ENCODE measurements at regions not wholly inside any gene's neighbourhood (a gene's known extent, or its start where the extent isn't known, plus 50 kb on each side); places are given as distances from the start of the nearest gene placed in this dataset.

DNA sequence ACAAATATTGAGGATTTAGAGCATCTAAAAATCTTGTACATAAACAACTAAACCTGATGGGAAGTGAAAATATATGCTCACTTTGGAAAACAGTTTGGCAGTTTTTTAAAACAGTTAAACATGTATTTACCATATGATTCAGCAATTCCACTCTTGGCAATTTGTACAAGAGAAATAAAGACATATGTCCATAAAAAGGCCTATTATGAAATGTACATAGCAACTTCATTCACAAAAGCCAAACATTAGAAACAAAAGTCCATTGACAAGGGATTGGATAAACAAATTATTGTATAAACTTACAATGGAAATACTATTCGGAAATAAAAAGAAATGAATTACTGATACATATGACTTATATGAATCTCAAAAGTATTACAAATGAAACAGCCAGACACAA, 196.2 kb upstream of the SLC24A2 start:
- TF ChIP-seq, protein P1, sequence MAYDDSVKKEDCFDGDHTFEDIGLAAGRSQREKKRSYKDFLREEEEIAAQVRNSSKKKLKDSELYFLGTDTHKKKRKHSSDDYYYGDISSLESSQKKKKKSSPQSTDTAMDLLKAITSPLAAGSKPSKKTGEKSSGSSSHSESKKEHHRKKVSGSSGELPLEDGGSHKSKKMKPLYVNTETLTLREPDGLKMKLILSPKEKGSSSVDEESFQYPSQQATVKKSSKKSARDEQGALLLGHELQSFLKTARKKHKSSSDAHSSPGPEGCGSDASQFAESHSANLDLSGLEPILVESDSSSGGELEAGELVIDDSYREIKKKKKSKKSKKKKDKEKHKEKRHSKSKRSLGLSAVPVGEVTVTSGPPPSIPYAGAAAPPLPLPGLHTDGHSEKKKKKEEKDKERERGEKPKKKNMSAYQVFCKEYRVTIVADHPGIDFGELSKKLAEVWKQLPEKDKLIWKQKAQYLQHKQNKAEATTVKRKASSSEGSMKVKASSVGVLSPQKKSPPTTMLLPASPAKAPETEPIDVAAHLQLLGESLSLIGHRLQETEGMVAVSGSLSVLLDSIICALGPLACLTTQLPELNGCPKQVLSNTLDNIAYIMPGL (CRISPR knock-in tag; IDR thresholded peaks at IDR 0.05): no peak
- TF ChIP-seq, protein P2, sequence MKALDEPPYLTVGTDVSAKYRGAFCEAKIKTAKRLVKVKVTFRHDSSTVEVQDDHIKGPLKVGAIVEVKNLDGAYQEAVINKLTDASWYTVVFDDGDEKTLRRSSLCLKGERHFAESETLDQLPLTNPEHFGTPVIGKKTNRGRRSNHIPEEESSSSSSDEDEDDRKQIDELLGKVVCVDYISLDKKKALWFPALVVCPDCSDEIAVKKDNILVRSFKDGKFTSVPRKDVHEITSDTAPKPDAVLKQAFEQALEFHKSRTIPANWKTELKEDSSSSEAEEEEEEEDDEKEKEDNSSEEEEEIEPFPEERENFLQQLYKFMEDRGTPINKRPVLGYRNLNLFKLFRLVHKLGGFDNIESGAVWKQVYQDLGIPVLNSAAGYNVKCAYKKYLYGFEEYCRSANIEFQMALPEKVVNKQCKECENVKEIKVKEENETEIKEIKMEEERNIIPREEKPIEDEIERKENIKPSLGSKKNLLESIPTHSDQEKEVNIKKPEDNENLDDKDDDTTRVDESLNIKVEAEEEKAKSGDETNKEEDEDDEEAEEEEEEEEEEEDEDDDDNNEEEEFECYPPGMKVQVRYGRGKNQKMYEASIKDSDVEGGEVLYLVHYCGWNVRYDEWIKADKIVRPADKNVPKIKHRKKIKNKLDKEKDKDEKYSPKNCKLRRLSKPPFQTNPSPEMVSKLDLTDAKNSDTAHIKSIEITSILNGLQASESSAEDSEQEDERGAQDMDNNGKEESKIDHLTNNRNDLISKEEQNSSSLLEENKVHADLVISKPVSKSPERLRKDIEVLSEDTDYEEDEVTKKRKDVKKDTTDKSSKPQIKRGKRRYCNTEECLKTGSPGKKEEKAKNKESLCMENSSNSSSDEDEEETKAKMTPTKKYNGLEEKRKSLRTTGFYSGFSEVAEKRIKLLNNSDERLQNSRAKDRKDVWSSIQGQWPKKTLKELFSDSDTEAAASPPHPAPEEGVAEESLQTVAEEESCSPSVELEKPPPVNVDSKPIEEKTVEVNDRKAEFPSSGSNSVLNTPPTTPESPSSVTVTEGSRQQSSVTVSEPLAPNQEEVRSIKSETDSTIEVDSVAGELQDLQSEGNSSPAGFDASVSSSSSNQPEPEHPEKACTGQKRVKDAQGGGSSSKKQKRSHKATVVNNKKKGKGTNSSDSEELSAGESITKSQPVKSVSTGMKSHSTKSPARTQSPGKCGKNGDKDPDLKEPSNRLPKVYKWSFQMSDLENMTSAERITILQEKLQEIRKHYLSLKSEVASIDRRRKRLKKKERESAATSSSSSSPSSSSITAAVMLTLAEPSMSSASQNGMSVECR (CRISPR knock-in tag; IDR thresholded peaks at IDR 0.05; ENCODE audit: borderline replicate concordance): no peak
- TF ChIP-seq OVOL2 (CRISPR knock-in tag; IDR thresholded peaks at IDR 0.05; ENCODE audit: borderline replicate concordance) (no peak), ZBTB21 (CRISPR knock-in tag; IDR thresholded peaks at IDR 0.05; ENCODE audit: borderline replicate concordance) (no peak), CREB1 (CRISPR knock-in tag; IDR thresholded peaks at IDR 0.05) (no peak), ZNF396 (CRISPR knock-in tag; IDR thresholded peaks at IDR 0.05; ENCODE audit: borderline replicate concordance) (no peak), TEAD4 (CRISPR knock-in tag; IDR thresholded peaks at IDR 0.05) (no peak), TP53 (CRISPR knock-in tag; IDR thresholded peaks at IDR 0.05) (no peak), JUN (CRISPR knock-in tag; IDR thresholded peaks at IDR 0.05) (no peak), RELA (CRISPR knock-in tag; IDR thresholded peaks at IDR 0.05; ENCODE audit: borderline replicate concordance) (no peak)
- TF ChIP-seq, protein P3, sequence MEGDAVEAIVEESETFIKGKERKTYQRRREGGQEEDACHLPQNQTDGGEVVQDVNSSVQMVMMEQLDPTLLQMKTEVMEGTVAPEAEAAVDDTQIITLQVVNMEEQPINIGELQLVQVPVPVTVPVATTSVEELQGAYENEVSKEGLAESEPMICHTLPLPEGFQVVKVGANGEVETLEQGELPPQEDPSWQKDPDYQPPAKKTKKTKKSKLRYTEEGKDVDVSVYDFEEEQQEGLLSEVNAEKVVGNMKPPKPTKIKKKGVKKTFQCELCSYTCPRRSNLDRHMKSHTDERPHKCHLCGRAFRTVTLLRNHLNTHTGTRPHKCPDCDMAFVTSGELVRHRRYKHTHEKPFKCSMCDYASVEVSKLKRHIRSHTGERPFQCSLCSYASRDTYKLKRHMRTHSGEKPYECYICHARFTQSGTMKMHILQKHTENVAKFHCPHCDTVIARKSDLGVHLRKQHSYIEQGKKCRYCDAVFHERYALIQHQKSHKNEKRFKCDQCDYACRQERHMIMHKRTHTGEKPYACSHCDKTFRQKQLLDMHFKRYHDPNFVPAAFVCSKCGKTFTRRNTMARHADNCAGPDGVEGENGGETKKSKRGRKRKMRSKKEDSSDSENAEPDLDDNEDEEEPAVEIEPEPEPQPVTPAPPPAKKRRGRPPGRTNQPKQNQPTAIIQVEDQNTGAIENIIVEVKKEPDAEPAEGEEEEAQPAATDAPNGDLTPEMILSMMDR (IDR thresholded peaks at IDR 0.05): no peak
- TF ChIP-seq, protein P4, sequence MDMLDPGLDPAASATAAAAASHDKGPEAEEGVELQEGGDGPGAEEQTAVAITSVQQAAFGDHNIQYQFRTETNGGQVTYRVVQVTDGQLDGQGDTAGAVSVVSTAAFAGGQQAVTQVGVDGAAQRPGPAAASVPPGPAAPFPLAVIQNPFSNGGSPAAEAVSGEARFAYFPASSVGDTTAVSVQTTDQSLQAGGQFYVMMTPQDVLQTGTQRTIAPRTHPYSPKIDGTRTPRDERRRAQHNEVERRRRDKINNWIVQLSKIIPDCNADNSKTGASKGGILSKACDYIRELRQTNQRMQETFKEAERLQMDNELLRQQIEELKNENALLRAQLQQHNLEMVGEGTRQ (CRISPR knock-in tag; IDR thresholded peaks at IDR 0.05): no peak
- TF ChIP-seq, protein P5, sequence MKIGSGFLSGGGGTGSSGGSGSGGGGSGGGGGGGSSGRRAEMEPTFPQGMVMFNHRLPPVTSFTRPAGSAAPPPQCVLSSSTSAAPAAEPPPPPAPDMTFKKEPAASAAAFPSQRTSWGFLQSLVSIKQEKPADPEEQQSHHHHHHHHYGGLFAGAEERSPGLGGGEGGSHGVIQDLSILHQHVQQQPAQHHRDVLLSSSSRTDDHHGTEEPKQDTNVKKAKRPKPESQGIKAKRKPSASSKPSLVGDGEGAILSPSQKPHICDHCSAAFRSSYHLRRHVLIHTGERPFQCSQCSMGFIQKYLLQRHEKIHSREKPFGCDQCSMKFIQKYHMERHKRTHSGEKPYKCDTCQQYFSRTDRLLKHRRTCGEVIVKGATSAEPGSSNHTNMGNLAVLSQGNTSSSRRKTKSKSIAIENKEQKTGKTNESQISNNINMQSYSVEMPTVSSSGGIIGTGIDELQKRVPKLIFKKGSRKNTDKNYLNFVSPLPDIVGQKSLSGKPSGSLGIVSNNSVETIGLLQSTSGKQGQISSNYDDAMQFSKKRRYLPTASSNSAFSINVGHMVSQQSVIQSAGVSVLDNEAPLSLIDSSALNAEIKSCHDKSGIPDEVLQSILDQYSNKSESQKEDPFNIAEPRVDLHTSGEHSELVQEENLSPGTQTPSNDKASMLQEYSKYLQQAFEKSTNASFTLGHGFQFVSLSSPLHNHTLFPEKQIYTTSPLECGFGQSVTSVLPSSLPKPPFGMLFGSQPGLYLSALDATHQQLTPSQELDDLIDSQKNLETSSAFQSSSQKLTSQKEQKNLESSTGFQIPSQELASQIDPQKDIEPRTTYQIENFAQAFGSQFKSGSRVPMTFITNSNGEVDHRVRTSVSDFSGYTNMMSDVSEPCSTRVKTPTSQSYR (CRISPR knock-in tag; IDR thresholded peaks at IDR 0.05): no peak
- TF ChIP-seq, protein P6, sequence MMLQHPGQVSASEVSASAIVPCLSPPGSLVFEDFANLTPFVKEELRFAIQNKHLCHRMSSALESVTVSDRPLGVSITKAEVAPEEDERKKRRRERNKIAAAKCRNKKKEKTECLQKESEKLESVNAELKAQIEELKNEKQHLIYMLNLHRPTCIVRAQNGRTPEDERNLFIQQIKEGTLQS (CRISPR knock-in tag; conservative IDR thresholded peaks at IDR 0.05): no peak
